PC-9 (cell line): ENCODE measurements at regions not wholly inside any gene's neighbourhood (a gene's known extent, or its start where the extent isn't known, plus 50 kb on each side); places are given as distances from the start of the nearest gene placed in this dataset.

Source experiments
- CTCF ChIP-seq: fragments of 200-600 bp; sonication (generic); conservative IDR thresholded peaks from 2 replicates; pipeline ENCODE4 v1.6.1; 2017; ENCODE audit warnings: mixed run types, antibody characterized with exemption, mild to moderate bottlenecking, moderate library complexity
- EZH2 ChIP-seq: fragments of 200-600 bp; sonication (generic); IDR thresholded peaks from 2 replicates; pipeline ENCODE4 v1.8.0; 2017; ENCODE audit warnings: antibody characterized with exemption, low read depth

- TF ChIP-seq EZH2 (no peak; the same call in 1 of the 2 replicates), CTCF (peak; percentile 58; the same call in 1 of the 2 replicates)
Measured at GRCh38 chr5:2207416-2208238, 324.9 kb upstream of the IRX4 start.
